NCI-H146 treated with DMSO at 0.1 percent for 48 hours (cell line): ENCODE measurements at regions not wholly inside any gene's neighbourhood (a gene's known extent, or its start where the extent isn't known, plus 50 kb on each side); places are given as distances from the start of the nearest gene placed in this dataset.

Experiments
- DNase-seq: peaks from one replicate; lab custom pipeline; 2025; ENCODE audit not compliant: unreplicated experiment; lab: John Stamatoyannopoulos, UW

- no peak for DNase-seq
Measured at GRCh38 chr5:144103611-144104485, 66.6 kb downstream of the YIPF5 start.

- DNase-seq = no peak
Measured at GRCh38 chr5:144105371-144105770, 65.1 kb downstream of the YIPF5 start.

- no peak for DNase-seq
Measured at GRCh38 chr5:144108131-144108530, 62.3 kb downstream of the YIPF5 start.
